ENCODE measurements at regions not wholly inside any gene's neighbourhood (a gene's known extent, or its start where the extent isn't known, plus 50 kb on each side); places are given as distances from the start of the nearest gene placed in this dataset.
A peak's percentile ranks its signal among the peaks of the same experiment; 100 is the strongest.

GRCh38 chr5:78726571-78726970 lies 78.0 kb upstream of the LHFPL2 start:
- H3K4me3 ChIP-seq (ENCODE audit: low read depth, low read length): no peak overlapping the region
- no peak for TF ChIP-seq CTCF (IDR thresholded peaks at IDR 0.05; ENCODE audit: insufficient read depth, low read depth, low read length)
- no peak for DNase-seq (ENCODE audit: low read depth)

DNA sequence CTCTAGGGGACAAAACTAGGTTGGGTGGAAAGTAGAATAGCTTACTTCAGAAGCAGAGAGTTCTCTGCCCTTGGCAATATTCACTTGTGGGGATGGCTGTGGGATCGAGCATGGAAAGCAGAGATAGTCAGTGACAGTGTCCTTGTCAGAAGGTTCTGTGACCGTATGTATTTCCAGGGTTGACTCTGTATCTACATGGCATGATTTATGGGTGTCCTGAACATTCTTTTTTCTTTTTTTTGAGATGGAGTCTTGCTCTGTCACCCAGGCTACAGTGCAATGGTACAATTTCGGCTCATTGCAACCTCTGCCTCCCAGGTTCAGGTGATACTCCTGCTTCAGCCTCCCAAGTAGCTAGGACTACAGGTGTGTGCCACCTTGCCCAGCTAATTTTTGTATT lies 77.4 kb upstream of the LHFPL2 start:
- no peak for DNase-seq (ENCODE audit: low read depth)
- TF ChIP-seq CTCF (IDR thresholded peaks at IDR 0.05; ENCODE audit: insufficient read depth, low read depth, low read length): no peak
- no peak overlapping the region for H3K4me3 ChIP-seq (ENCODE audit: low read depth, low read length)

DNA sequence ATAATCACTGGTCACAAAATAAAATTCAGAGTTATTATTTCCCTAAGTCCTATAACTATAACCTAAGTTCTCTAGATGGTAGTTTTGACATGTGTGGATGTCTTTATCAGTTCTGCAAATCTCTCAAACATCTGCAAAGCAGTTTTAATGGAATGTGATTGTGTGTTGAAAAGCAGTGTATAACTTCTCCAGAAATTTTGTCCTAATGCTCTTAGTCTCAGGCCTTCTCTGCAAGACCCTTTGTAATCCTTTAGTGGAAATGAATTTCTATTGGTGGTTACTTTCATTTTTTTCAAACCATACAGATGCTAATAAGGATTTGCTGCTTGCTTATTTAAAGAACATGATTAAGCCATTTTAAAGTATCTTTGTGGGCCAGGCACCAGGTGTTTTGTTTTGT lies 75.5 kb upstream of the LHFPL2 start:
- DNase-seq (ENCODE audit: low read depth): peak; percentile 57
- no peak overlapping the region for H3K4me3 ChIP-seq (ENCODE audit: low read depth, low read length)
- no peak for TF ChIP-seq CTCF (IDR thresholded peaks at IDR 0.05; ENCODE audit: insufficient read depth, low read depth, low read length)

- DNase-seq (ENCODE audit: low read depth): no peak
- no peak for TF ChIP-seq CTCF (IDR thresholded peaks at IDR 0.05; ENCODE audit: insufficient read depth, low read depth, low read length)
- H3K4me3 ChIP-seq (ENCODE audit: low read depth, low read length): no peak overlapping the region
These were observed 72.4 kb upstream of the LHFPL2 start for GRCh38 chr5:78720997-78721396.

- no peak for TF ChIP-seq CTCF (IDR thresholded peaks at IDR 0.05; ENCODE audit: insufficient read depth, low read depth, low read length)
- DNase-seq (ENCODE audit: low read depth): no peak
These were observed 71.8 kb upstream of the LHFPL2 start for GRCh38 chr5:78720227-78720985.

DNA sequence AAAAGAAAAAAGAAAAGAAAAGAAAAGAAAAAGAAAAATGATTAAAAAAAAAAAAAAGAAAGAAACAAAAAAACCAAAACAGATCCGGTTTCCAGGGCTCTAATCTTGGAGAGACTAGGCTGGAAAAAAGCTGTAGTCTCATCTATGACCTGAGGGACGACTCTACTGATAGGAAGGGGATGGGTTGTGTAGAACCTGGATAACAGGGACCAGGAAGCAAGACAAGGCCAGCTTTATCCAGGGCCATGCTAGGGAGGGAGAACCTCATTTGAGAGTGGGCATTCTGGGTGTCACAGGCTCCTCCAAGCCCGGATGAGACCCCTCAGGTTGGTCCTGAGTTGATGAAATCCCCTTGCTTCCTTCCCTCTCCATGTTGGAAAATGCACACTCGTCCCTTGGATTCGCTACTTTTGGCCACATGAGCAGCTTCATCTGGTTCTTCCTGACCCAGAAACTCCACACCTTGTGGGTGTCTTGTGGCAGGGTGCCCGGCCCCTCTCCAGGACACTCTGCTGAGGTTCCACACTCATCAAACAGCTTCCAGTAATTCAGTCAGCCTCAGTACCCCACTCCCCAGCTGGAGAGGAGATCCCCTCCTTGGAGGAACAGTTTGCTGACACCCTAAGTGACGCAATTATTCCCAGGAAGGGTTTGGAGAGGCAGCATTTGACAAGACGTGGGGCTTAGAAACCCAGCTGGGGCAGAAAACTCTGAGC lies 71.1 kb upstream of the LHFPL2 start:
- no peak for TF ChIP-seq CTCF (IDR thresholded peaks at IDR 0.05; ENCODE audit: insufficient read depth, low read depth, low read length)
- no peak for DNase-seq (ENCODE audit: low read depth)

More at GRCh38 chr5:78720227-78720985, 71.8 kb upstream of the LHFPL2 start:
- H3K4me3 ChIP-seq (ENCODE audit: low read depth, low read length): no peak overlapping the region

More for the DNA sequence above, 71.1 kb upstream of the LHFPL2 start:
- no peak overlapping the region for H3K4me3 ChIP-seq (ENCODE audit: low read depth, low read length)
